CD4-positive, alpha-beta T cell treated with Interleukin-4 for 4 hours (primary cell): ENCODE measurements at regions not wholly inside any gene's neighbourhood (a gene's known extent, or its start where the extent isn't known, plus 50 kb on each side); places are given as distances from the start of the nearest gene placed in this dataset.
"Not testable (repeated sequence)": the region's sequence is repeated elsewhere in the genome, so short reads cannot be mapped to it uniquely, and the experiment has no call there.

Source experiments
- DNase-seq: peaks from one replicate; pipeline ENCODE4 v3.0.0-alpha.2; 2020

- not testable (repeated sequence) for DNase-seq
Measured at GRCh38 chr15:69879963-69880362, 217.8 kb downstream of the TLE3 start.

GRCh38 chr15:69880571-69881301 is 217.0 kb downstream of the TLE3 start:
- DNase-seq = no peak

GRCh38 chr15:69881302-69881670 is 216.4 kb downstream of the TLE3 start:
- DNase-seq = no peak

- no peak for DNase-seq
Measured at GRCh38 chr15:69881766-69882165, 216.0 kb downstream of the TLE3 start.

GRCh38 chr15:69883306-69883705 is 214.4 kb downstream of the TLE3 start:
- DNase-seq = no peak

GRCh38 chr15:69885173-69885955 is 212.4 kb downstream of the TLE3 start:
- no peak for DNase-seq

- DNase-seq = no peak
Measured at GRCh38 chr15:69887009-69887408, 210.7 kb downstream of the TLE3 start.

GRCh38 chr15:69887553-69887952 is 210.2 kb downstream of the TLE3 start:
- no peak for DNase-seq

- no peak for DNase-seq
Measured at GRCh38 chr15:69888406-69888805, 209.3 kb downstream of the TLE3 start.

- DNase-seq = no peak
Measured at GRCh38 chr15:69891070-69891536, 206.6 kb downstream of the TLE3 start.

GRCh38 chr15:69891606-69892005 is 206.1 kb downstream of the TLE3 start:
- no peak for DNase-seq

- DNase-seq = no peak
Measured at GRCh38 chr15:69892351-69892750, 205.4 kb downstream of the TLE3 start.

GRCh38 chr15:69893086-69893485 is 204.6 kb downstream of the TLE3 start:
- no peak for DNase-seq

GRCh38 chr15:69893863-69894262 is 203.9 kb downstream of the TLE3 start:
- no peak for DNase-seq

GRCh38 chr15:69895202-69895601 is 202.5 kb downstream of the TLE3 start:
- no peak for DNase-seq

GRCh38 chr15:69896606-69897005 is 201.1 kb downstream of the TLE3 start:
- no peak for DNase-seq

GRCh38 chr15:69897061-69897460 is 200.7 kb downstream of the TLE3 start:
- DNase-seq = no peak

GRCh38 chr15:69897471-69898237 is 200.1 kb downstream of the TLE3 start:
- no peak for DNase-seq

- DNase-seq = no peak
Measured at GRCh38 chr15:69898243-69898642, 199.5 kb downstream of the TLE3 start.

- DNase-seq = no peak
Measured at GRCh38 chr15:69902414-69903062, 195.2 kb downstream of the TLE3 start.

- no peak for DNase-seq
Measured at GRCh38 chr15:69903470-69904469, 193.9 kb downstream of the TLE3 start.
